ENCODE measurements at regions not wholly inside any gene's neighbourhood (a gene's known extent, or its start where the extent isn't known, plus 50 kb on each side); places are given as distances from the start of the nearest gene placed in this dataset.

DNA sequence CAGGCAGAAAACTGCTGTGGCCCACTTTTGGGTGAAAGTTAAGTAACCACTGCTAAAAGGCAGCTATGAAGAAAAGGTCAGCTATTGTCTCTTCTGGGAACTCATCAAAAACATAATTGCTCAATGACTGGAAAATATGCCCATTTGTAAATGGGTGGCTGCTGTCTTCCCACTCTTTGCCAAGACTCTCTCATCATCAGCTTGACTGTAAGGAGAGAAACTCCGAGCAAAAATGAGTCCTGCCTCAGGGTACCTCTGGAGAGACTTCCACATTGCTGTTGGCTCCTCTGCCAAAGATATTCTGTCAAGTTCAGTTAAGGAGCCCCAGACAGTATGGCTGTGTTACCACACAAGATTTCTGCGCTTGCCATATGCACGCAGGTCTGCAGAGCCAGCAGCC lies 138.7 kb downstream of the BBOX1 start:
- TF ChIP-seq, protein P1, sequence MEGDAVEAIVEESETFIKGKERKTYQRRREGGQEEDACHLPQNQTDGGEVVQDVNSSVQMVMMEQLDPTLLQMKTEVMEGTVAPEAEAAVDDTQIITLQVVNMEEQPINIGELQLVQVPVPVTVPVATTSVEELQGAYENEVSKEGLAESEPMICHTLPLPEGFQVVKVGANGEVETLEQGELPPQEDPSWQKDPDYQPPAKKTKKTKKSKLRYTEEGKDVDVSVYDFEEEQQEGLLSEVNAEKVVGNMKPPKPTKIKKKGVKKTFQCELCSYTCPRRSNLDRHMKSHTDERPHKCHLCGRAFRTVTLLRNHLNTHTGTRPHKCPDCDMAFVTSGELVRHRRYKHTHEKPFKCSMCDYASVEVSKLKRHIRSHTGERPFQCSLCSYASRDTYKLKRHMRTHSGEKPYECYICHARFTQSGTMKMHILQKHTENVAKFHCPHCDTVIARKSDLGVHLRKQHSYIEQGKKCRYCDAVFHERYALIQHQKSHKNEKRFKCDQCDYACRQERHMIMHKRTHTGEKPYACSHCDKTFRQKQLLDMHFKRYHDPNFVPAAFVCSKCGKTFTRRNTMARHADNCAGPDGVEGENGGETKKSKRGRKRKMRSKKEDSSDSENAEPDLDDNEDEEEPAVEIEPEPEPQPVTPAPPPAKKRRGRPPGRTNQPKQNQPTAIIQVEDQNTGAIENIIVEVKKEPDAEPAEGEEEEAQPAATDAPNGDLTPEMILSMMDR (IDR thresholded peaks at IDR 0.05; ENCODE audit: low read depth, low read length): no peak
- H3K4me3 ChIP-seq (ENCODE audit: low read depth, low read length): no peak overlapping the region

DNA sequence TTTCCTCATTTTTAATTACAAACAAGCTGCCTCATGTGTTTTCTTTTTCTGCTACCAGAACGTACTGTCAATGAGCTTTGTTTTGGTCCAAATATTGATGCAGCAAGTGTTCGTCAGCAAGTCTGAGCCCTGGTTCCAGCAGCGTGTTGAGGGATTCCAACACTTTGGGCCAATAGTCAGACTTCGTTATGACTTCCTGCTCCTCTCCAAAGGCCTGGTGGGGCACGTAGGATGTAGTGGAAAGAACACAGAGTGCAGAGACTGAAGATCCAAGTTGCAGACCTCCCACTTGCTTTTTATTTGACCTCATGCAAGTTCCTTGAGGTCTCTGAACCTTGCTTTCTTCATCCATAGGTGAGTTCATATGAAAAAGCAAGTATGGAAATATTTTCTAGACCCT lies 138.2 kb downstream of the BBOX1 start:
- TF ChIP-seq, protein P1 (IDR thresholded peaks at IDR 0.05; ENCODE audit: low read depth, low read length): no peak
- no peak overlapping the region for H3K4me3 ChIP-seq (ENCODE audit: low read depth, low read length)

All from WI38 (cell line).